GM23338 (cell line): ENCODE measurements at regions not wholly inside any gene's neighbourhood (a gene's known extent, or its start where the extent isn't known, plus 50 kb on each side); places are given as distances from the start of the nearest gene placed in this dataset.

Experiments used
- ATAC-seq: fragments of 200-7000 bp; cut with Tn5 transposase; 3 replicates; pipeline ENCODE4 v1.9.1; 2020
- DNase-seq: peaks from one replicate; pipeline ENCODE4 v3.0.0-alpha.2; 2015; ENCODE audit warnings: low spot score
- H2AFZ ChIP-seq: fragments of 200-600 bp; sonication (generic); 2 replicates; pipeline ENCODE4 v1.8.0; 2016; ENCODE audit warnings: antibody characterized with exemption, mild to moderate bottlenecking, moderate library complexity
- H3F3A ChIP-seq: fragments of 200-600 bp; sonication (generic); replicated peaks from 2 replicates; pipeline ENCODE4 v1.8.0; 2017; ENCODE audit warnings: antibody characterized with exemption, mixed run types, low read depth
- H3K27ac ChIP-seq: fragments of 200-600 bp; sonication (generic); 2 replicates; pipeline ENCODE4 v1.6.1; 2016; ENCODE audit warnings: low read depth
- H3K27me3 ChIP-seq: fragments of 200-600 bp; sonication (generic); 2 replicates; pipeline ENCODE4 v1.8.0; 2016; ENCODE audit warnings: mild to moderate bottlenecking, mixed run types, moderate library complexity; ENCODE audit not compliant: insufficient read depth
- H3K36me3 ChIP-seq: fragments of 200-600 bp; sonication (generic); 2 replicates; pipeline ENCODE4 v1.8.0; 2016; ENCODE audit warnings: mild to moderate bottlenecking; ENCODE audit not compliant: insufficient read depth
- H3K4me1 ChIP-seq: fragments of 200-600 bp; sonication (generic); 2 replicates; pipeline ENCODE4 v1.8.0; 2016; ENCODE audit warnings: mild to moderate bottlenecking, moderate library complexity; ENCODE audit not compliant: insufficient read depth
- H3K4me2 ChIP-seq: fragments of 200-600 bp; sonication (generic); 2 replicates; pipeline ENCODE4 v1.7.1; 2017; ENCODE audit warnings: mixed run types
- H3K4me3 ChIP-seq: fragments of 200-600 bp; sonication (generic); 2 replicates; pipeline ENCODE4 v1.6.1; 2016; ENCODE audit warnings: mixed run types
- H3K79me2 ChIP-seq: fragments of 200-600 bp; sonication (generic); replicated peaks from 2 replicates; pipeline ENCODE4 v1.8.0; 2017; ENCODE audit warnings: mild to moderate bottlenecking; ENCODE audit not compliant: insufficient read depth
- H3K9me2 ChIP-seq: fragments of 200-600 bp; sonication (generic); 2 replicates; pipeline ENCODE4 v1.8.0; 2017; ENCODE audit not compliant: insufficient read depth
- H4K20me1 ChIP-seq: fragments of 200-600 bp; sonication (generic); replicated peaks from 2 replicates; pipeline ENCODE4 v1.8.0; 2017; ENCODE audit warnings: mild to moderate bottlenecking; ENCODE audit not compliant: insufficient read depth
- H3K27ac Mint-ChIP-seq: 2 replicates; pipeline ENCODE4 v1.8.0; 2020; ENCODE audit warnings: inconsistent platforms, mild to moderate bottlenecking, moderate library complexity, mixed read lengths
- H3K27me3 Mint-ChIP-seq: 3 replicates; pipeline ENCODE4 v1.8.0; 2022; ENCODE audit warnings: low read depth, mild to moderate bottlenecking, moderate library complexity, mixed read lengths, inconsistent platforms; ENCODE audit not compliant: insufficient read depth, poor library complexity
- H3K36me3 Mint-ChIP-seq: 3 replicates; pipeline ENCODE4 v1.8.0; 2021; ENCODE audit warnings: low read depth, mild to moderate bottlenecking, inconsistent platforms, moderate library complexity, mixed read lengths
- H3K4me1 Mint-ChIP-seq: 3 replicates; pipeline ENCODE4 v1.8.0; 2020; ENCODE audit warnings: mild to moderate bottlenecking, inconsistent platforms, mixed read lengths
- H3K4me3 Mint-ChIP-seq: 3 replicates; pipeline ENCODE4 v1.8.0; 2021; ENCODE audit warnings: moderate library complexity, mild to moderate bottlenecking, inconsistent platforms, mixed read lengths
- H3K9me3 Mint-ChIP-seq: 3 replicates; pipeline ENCODE4 v1.8.0; 2020; ENCODE audit warnings: moderate library complexity, mild to moderate bottlenecking, inconsistent platforms, mixed read lengths
- CREB1 ChIP-seq: fragments of 250-450 bp; sonication (Bioruptor Pico); IDR thresholded peaks from 2 replicates; pipeline ENCODE4 v1.5.0; 2020; ENCODE audit warnings: low read depth, mild to moderate bottlenecking, moderate library complexity
- ETS1 ChIP-seq: IDR thresholded peaks from 2 replicates; pipeline ENCODE4 v1.6.1; 2016; ENCODE audit warnings: antibody characterized with exemption
- EZH2 ChIP-seq: fragments of 200-600 bp; sonication (generic); IDR thresholded peaks from one replicate; pipeline ENCODE4 v1.8.0; 2017; ENCODE audit warnings: antibody characterized with exemption, mild to moderate bottlenecking, low read depth; ENCODE audit not compliant: unreplicated experiment
- EZH2phosphoT487 ChIP-seq: fragments of 200-600 bp; sonication (generic); IDR thresholded peaks from one replicate; pipeline ENCODE4 v1.8.1; 2018; ENCODE audit warnings: antibody characterized with exemption; ENCODE audit not compliant: unreplicated experiment
- JUNB ChIP-seq: IDR thresholded peaks from one replicate; pipeline ENCODE4 v1.6.1; 2016; ENCODE audit warnings: antibody characterized with exemption; ENCODE audit not compliant: unreplicated experiment
- NANOG ChIP-seq: IDR thresholded peaks from 2 replicates; pipeline ENCODE4 v1.6.1; 2016; ENCODE audit warnings: antibody characterized with exemption, borderline replicate concordance
- POLR2AphosphoS5 ChIP-seq: IDR thresholded peaks from 2 replicates; pipeline ENCODE4 v1.6.1; 2016; ENCODE audit warnings: antibody characterized with exemption, low read depth
- REST ChIP-seq: IDR thresholded peaks from one replicate; pipeline ENCODE4 v1.6.1; 2018; ENCODE audit warnings: antibody characterized with exemption; ENCODE audit not compliant: unreplicated experiment
- STAT1 ChIP-seq: IDR thresholded peaks from one replicate; pipeline ENCODE4 v1.6.1; 2016; ENCODE audit warnings: antibody characterized with exemption; ENCODE audit not compliant: unreplicated experiment
- ZNF114 ChIP-seq: fragments of 250-450 bp; sonication (Bioruptor Pico); IDR thresholded peaks from 2 replicates; pipeline ENCODE4 v1.5.0; 2020; ENCODE audit warnings: mild to moderate bottlenecking, moderate library complexity
- ZNF331 ChIP-seq: fragments of 250-450 bp; sonication (Bioruptor Pico); IDR thresholded peaks from 2 replicates; pipeline ENCODE4 v1.5.0; 2020; ENCODE audit warnings: low read depth, mild to moderate bottlenecking, moderate library complexity
- TF ChIP-seq, protein P1 (sequence below), 2 experiments: fragments of 200-600 bp in 1 of 2; sonication (generic) in 1 of 2; conservative IDR thresholded peaks; 2 replicates each; pipeline versions ENCODE4 v1.5.1 to v1.6.1; 2016 to 2017; ENCODE audit warnings: antibody characterized with exemption in 2 of 2, low read depth in 2 of 2, mild to moderate bottlenecking in 2 of 2, moderate library complexity in 1 of 2
- TF ChIP-seq, protein P2 (sequence below): fragments of 250-450 bp; sonication (Bioruptor Pico); IDR thresholded peaks from 2 replicates; pipeline ENCODE4 v1.5.0; 2020; ENCODE audit warnings: mild to moderate bottlenecking, moderate library complexity

DNA sequence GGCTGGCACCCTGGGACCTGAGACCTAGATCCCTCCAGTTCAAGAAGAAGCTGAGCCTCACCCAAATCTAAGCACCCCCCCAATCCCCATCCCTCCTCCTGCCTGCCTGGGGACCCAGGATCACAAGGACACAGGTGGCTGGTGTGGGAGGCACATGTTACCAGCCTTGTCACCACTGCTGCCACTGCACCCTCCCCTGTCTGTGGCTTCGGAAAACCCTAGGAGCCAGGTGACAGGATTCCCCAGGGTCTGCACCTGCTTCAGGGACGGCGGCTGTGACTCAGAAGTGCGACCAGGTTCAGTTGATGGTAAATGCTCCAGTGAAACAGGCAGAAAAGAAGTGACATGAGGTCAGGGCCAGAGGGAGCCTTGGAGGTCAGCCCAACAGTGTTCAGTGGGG lies 62.8 kb upstream of the FAM222A start:
- Histone ChIP-seq H3K4me1 (peaks cover 7% of the 10 kb centered on the region; the same call in 1 of the 2 replicates), H3K79me2 (no peaks in the 10 kb centered on the region), H3F3A (no peaks in the 10 kb centered on the region), H3K36me3 (no peaks in the 10 kb centered on the region), H3K27me3 (no peaks in the 10 kb centered on the region), H3K27ac (no peak overlapping the region), H3K4me2 (no peak overlapping the region), H3K9me2 (no peaks in the 10 kb centered on the region), H3K4me3 (no peak overlapping the region), H2AFZ (no peak overlapping the region), H4K20me1 (no peaks in the 10 kb centered on the region)
- Mint-ChIP-seq H3K4me1 (peaks cover 22% of the 10 kb centered on the region), H3K27ac (no peak overlapping the region), H3K36me3 (no peaks in the 10 kb centered on the region), H3K4me3 (no peak overlapping the region), H3K27me3 (peaks cover 5% of the 10 kb centered on the region), H3K9me3 (no peaks in the 10 kb centered on the region)
- ATAC-seq: no peak
- TF ChIP-seq EZH2phosphoT487 (no peak), EZH2 (no peak), STAT1 (no peak), JUNB (no peak), POLR2AphosphoS5 (no peak), REST (no peak), CREB1 (CRISPR knock-in tag) (no peak), ZNF114 (CRISPR knock-in tag) (no peak), ETS1 (no peak), ZNF331 (no peak), NANOG (no peak)
- TF ChIP-seq, protein P1, sequence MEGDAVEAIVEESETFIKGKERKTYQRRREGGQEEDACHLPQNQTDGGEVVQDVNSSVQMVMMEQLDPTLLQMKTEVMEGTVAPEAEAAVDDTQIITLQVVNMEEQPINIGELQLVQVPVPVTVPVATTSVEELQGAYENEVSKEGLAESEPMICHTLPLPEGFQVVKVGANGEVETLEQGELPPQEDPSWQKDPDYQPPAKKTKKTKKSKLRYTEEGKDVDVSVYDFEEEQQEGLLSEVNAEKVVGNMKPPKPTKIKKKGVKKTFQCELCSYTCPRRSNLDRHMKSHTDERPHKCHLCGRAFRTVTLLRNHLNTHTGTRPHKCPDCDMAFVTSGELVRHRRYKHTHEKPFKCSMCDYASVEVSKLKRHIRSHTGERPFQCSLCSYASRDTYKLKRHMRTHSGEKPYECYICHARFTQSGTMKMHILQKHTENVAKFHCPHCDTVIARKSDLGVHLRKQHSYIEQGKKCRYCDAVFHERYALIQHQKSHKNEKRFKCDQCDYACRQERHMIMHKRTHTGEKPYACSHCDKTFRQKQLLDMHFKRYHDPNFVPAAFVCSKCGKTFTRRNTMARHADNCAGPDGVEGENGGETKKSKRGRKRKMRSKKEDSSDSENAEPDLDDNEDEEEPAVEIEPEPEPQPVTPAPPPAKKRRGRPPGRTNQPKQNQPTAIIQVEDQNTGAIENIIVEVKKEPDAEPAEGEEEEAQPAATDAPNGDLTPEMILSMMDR (conservative IDR thresholded peaks at IDR 0.05; ENCODE audit: low read depth in 2 of 2): no peak
- TF ChIP-seq, protein P2, sequence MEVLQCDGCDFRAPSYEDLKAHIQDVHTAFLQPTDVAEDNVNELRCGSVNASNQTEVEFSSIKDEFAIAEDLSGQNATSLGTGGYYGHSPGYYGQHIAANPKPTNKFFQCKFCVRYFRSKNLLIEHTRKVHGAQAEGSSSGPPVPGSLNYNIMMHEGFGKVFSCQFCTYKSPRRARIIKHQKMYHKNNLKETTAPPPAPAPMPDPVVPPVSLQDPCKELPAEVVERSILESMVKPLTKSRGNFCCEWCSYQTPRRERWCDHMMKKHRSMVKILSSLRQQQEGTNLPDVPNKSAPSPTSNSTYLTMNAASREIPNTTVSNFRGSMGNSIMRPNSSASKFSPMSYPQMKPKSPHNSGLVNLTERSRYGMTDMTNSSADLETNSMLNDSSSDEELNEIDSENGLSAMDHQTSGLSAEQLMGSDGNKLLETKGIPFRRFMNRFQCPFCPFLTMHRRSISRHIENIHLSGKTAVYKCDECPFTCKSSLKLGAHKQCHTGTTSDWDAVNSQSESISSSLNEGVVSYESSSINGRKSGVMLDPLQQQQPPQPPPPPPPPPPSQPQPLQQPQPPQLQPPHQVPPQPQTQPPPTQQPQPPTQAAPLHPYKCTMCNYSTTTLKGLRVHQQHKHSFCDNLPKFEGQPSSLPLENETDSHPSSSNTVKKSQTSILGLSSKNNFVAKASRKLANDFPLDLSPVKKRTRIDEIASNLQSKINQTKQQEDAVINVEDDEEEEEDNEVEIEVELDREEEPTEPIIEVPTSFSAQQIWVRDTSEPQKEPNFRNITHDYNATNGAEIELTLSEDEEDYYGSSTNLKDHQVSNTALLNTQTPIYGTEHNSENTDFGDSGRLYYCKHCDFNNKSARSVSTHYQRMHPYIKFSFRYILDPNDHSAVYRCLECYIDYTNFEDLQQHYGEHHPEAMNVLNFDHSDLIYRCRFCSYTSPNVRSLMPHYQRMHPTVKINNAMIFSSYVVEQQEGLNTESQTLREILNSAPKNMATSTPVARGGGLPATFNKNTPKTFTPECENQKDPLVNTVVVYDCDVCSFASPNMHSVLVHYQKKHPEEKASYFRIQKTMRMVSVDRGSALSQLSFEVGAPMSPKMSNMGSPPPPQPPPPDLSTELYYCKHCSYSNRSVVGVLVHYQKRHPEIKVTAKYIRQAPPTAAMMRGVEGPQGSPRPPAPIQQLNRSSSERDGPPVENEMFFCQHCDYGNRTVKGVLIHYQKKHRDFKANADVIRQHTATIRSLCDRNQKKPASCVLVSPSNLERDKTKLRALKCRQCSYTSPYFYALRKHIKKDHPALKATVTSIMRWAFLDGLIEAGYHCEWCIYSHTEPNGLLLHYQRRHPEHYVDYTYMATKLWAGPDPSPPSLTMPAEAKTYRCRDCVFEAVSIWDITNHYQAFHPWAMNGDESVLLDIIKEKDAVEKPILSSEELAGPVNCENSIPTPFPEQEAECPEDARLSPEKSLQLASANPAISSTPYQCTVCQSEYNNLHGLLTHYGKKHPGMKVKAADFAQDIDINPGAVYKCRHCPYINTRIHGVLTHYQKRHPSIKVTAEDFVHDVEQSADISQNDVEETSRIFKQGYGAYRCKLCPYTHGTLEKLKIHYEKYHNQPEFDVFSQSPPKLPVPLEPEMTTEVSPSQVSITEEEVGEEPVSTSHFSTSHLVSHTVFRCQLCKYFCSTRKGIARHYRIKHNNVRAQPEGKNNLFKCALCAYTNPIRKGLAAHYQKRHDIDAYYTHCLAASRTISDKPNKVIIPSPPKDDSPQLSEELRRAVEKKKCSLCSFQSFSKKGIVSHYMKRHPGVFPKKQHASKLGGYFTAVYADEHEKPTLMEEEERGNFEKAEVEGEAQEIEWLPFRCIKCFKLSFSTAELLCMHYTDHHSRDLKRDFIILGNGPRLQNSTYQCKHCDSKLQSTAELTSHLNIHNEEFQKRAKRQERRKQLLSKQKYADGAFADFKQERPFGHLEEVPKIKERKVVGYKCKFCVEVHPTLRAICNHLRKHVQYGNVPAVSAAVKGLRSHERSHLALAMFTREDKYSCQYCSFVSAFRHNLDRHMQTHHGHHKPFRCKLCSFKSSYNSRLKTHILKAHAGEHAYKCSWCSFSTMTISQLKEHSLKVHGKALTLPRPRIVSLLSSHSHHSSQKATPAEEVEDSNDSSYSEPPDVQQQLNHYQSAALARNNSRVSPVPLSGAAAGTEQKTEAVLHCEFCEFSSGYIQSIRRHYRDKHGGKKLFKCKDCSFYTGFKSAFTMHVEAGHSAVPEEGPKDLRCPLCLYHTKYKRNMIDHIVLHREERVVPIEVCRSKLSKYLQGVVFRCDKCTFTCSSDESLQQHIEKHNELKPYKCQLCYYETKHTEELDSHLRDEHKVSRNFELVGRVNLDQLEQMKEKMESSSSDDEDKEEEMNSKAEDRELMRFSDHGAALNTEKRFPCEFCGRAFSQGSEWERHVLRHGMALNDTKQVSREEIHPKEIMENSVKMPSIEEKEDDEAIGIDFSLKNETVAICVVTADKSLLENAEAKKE: no peak
- no peak for DNase-seq
